ENCODE measurements at regions not wholly inside any gene's neighbourhood (a gene's known extent, or its start where the extent isn't known, plus 50 kb on each side); places are given as distances from the start of the nearest gene placed in this dataset.

DNA sequence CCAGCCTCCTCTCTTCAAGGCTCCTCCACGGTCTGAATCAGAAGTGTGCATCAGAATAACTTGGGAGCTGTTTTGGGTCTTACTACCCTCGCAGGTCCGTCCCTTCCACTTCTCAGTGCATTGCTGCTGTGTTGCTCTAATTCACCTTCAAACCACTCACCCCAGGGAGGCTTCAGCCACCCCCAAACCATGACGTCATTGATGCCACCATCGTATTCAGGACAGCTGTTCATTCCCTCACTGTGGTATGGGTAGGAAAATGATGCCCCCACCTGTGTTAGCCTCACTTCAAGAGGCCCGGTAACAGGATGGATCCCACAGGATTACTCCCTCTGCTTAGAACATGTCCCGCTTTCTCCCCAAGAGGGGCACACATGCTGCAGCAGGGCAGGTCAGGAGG lies 1005.7 kb downstream of the UQCRFS1 start:
- Mint-ChIP-seq H3K4me3 (ENCODE audit: low read depth, unreplicated experiment) (no peak overlapping the region), H3K36me3 (ENCODE audit: insufficient read depth, unreplicated experiment) (no peaks in the 10 kb centered on the region), H3K9me3 (ENCODE audit: low read depth, unreplicated experiment) (peaks cover 10% of the 10 kb centered on the region), H3K4me1 (ENCODE audit: low read depth, unreplicated experiment) (no peaks in the 10 kb centered on the region), H3K27me3 (ENCODE audit: unreplicated experiment) (no peaks in the 10 kb centered on the region), H3K27ac (ENCODE audit: unreplicated experiment) (no peak overlapping the region)
- TF ChIP-seq CTCF (IDR thresholded peaks at IDR 0.05; ENCODE audit: unreplicated experiment), result no peak
- no TSS peak for BruUV-seq (replicated peaks)
- CTCF ChIA-PET, result no interaction called here
- intact Hi-C loops (cut with micrococcal nuclease; ENCODE audit: unreplicated experiment), result no loop called here
- no peak for DNase-seq

- Mint-ChIP-seq H3K4me1 (ENCODE audit: low read depth, unreplicated experiment) (no peaks in the 10 kb centered on the region), H3K27me3 (ENCODE audit: unreplicated experiment) (no peaks in the 10 kb centered on the region), H3K4me3 (ENCODE audit: low read depth, unreplicated experiment) (no peak overlapping the region), H3K27ac (ENCODE audit: unreplicated experiment) (no peak overlapping the region), H3K9me3 (ENCODE audit: low read depth, unreplicated experiment) (peaks cover 9% of the 10 kb centered on the region), H3K36me3 (ENCODE audit: insufficient read depth, unreplicated experiment) (no peaks in the 10 kb centered on the region)
- DNase-seq, result no peak
- no peak for TF ChIP-seq CTCF (IDR thresholded peaks at IDR 0.05; ENCODE audit: unreplicated experiment)
- CTCF ChIA-PET, result no interaction called here
- intact Hi-C loops (cut with micrococcal nuclease; ENCODE audit: unreplicated experiment), result no loop called here
- no TSS peak for BruUV-seq (replicated peaks)
Observed at GRCh38 chr19:28201462-28201943, 1011.4 kb downstream of the UQCRFS1 start.

GRCh38 chr19:28199323-28199722 lies 1013.6 kb downstream of the UQCRFS1 start:
- intact Hi-C loops (cut with micrococcal nuclease; ENCODE audit: unreplicated experiment), result no loop called here
- BruUV-seq (replicated peaks), result no TSS peak
- peaks cover 11% of the 10 kb centered on the region for H3K9me3 Mint-ChIP-seq (ENCODE audit: low read depth, unreplicated experiment)

DNA sequence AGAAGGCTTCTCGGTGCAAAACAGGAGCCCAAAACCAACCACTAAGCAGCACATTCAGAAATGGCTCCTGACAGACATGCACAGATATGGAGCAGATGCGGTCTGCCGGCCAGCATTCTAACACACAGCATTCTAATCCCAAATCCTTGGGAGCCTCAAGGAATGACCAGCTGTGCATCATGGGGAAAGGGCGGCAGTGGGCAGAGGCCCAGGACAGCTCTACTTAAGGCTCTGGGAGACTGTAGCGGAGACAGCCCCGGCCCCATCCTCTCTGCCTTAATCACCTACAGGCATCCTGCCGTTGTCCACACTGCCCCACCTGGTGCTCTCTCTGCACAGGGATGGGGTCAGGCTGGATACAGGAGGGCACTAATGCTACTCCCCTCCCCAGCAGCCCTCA lies 1016.0 kb downstream of the UQCRFS1 start:
- BruUV-seq (replicated peaks), result no TSS peak
- no peak for DNase-seq
- intact Hi-C loops (cut with micrococcal nuclease; ENCODE audit: unreplicated experiment), result no loop called here
- no peak for TF ChIP-seq CTCF (IDR thresholded peaks at IDR 0.05; ENCODE audit: unreplicated experiment)
- CTCF ChIA-PET, result no interaction called here
- Mint-ChIP-seq H3K27me3 (ENCODE audit: unreplicated experiment) (no peaks in the 10 kb centered on the region), H3K36me3 (ENCODE audit: insufficient read depth, unreplicated experiment) (no peaks in the 10 kb centered on the region), H3K9me3 (ENCODE audit: low read depth, unreplicated experiment) (peaks cover 15% of the 10 kb centered on the region), H3K27ac (ENCODE audit: unreplicated experiment) (no peak overlapping the region), H3K4me1 (ENCODE audit: low read depth, unreplicated experiment) (no peaks in the 10 kb centered on the region), H3K4me3 (ENCODE audit: low read depth, unreplicated experiment) (no peak overlapping the region)

More at GRCh38 chr19:28199323-28199722, 1013.6 kb downstream of the UQCRFS1 start:
- no peak for DNase-seq
- Mint-ChIP-seq H3K27me3 (ENCODE audit: unreplicated experiment) (no peaks in the 10 kb centered on the region), H3K27ac (ENCODE audit: unreplicated experiment) (no peak overlapping the region), H3K4me3 (ENCODE audit: low read depth, unreplicated experiment) (no peak overlapping the region), H3K4me1 (ENCODE audit: low read depth, unreplicated experiment) (no peaks in the 10 kb centered on the region), H3K36me3 (ENCODE audit: insufficient read depth, unreplicated experiment) (no peaks in the 10 kb centered on the region)
- TF ChIP-seq CTCF (IDR thresholded peaks at IDR 0.05; ENCODE audit: unreplicated experiment), result no peak
- CTCF ChIA-PET, result no interaction called here

All from Calu3 (cell line).